HEK293T (cell line): ENCODE measurements at regions not wholly inside any gene's neighbourhood (a gene's known extent, or its start where the extent isn't known, plus 50 kb on each side); places are given as distances from the start of the nearest gene placed in this dataset.

ENCODE experiments used
- CTBP1 ChIP-seq: fragments of 450-650 bp; IDR thresholded peaks from 2 replicates; pipeline ENCODE4 v1.6.1; 2016; ENCODE audit warnings: borderline replicate concordance
- FOXA1 ChIP-seq: fragments of 450-650 bp; IDR thresholded peaks from 2 replicates; pipeline ENCODE4 v1.6.1; 2016; ENCODE audit warnings: mild to moderate bottlenecking
- FOXM1 ChIP-seq: fragments of 450-650 bp; IDR thresholded peaks from 2 replicates; pipeline ENCODE4 v1.6.1; 2017; ENCODE audit warnings: mild to moderate bottlenecking, borderline replicate concordance
- HDGF ChIP-seq: fragments of 450-650 bp; IDR thresholded peaks from 2 replicates; pipeline ENCODE4 v1.6.1; 2017; ENCODE audit warnings: antibody characterized with exemption, borderline replicate concordance
- SUZ12 ChIP-seq: fragments of 450-650 bp; IDR thresholded peaks from 2 replicates; pipeline ENCODE4 v1.6.1; 2016; ENCODE audit warnings: mild to moderate bottlenecking

DNA sequence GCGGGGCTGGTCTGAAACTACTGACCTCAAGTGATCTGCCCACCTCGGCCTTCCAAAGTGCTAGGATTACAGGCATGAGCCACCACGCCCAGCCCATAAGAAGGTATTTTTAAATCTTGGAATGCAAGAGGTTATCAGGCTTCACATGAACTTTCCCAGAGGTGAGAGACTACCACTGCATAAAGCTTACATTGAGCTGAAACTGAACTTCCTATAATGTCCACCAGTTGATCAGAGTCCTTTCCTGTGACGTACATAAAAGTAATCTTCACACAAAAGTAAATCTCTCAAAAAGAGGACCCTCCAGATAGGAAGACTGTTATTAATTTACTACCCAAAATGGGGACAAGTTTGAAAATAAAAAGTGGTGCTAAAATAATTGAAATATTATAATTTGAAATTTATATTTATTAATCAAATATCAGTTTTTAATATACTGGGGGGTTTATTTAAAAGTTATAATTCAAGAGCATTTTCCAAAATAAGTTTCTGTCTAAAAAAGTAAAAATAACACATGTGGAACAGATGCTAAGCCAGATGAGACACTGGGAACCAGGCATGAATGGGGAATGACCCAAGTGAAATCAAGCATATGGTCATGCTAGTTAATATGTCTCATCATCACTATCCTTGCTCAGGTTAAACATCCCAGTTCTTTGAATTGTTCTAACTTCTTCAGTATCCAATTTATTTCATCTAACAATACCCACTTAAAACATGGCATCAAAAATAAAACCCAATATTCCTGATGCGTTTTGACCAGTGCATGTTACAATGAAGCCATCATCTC is 269.9 kb upstream of the UBE2E2 start:
- no peak for TF ChIP-seq FOXM1
- no peak for TF ChIP-seq FOXA1
- no peak for TF ChIP-seq CTBP1
- TF ChIP-seq SUZ12, result no peak
- TF ChIP-seq HDGF, result no peak
